ENCODE measurements at regions not wholly inside any gene's neighbourhood (a gene's known extent, or its start where the extent isn't known, plus 50 kb on each side); places are given as distances from the start of the nearest gene placed in this dataset.
A peak's percentile ranks its signal among the peaks of the same experiment; 100 is the strongest.

GRCh38 chr4:180059216-180059881, 2183.9 kb upstream of the TENM3 start:
- H3K4me3 ChIP-seq (replicated peaks; ENCODE audit: low read depth, low read length) = peak overlapping the region; percentile 52
- no peak for DNase-seq (ENCODE audit: low read depth)
- no peak for TF ChIP-seq CTCF (IDR thresholded peaks at IDR 0.05; ENCODE audit: low read length, missing control alignments)

- H3K4me3 ChIP-seq (replicated peaks; ENCODE audit: low read depth, low read length) = no peak overlapping the region
- DNase-seq (ENCODE audit: low read depth) = no peak
- no peak for TF ChIP-seq CTCF (IDR thresholded peaks at IDR 0.05; ENCODE audit: low read length, missing control alignments)
These were observed 2182.9 kb upstream of the TENM3 start for GRCh38 chr4:180060159-180060889.

GRCh38 chr4:180081072-180081471, 2162.1 kb upstream of the TENM3 start:
- no peak for TF ChIP-seq CTCF (IDR thresholded peaks at IDR 0.05; ENCODE audit: low read length, missing control alignments)
- no peak overlapping the region for H3K4me3 ChIP-seq (replicated peaks; ENCODE audit: low read depth, low read length)
- DNase-seq (ENCODE audit: low read depth) = no peak

GRCh38 chr4:180084561-180084960, 2158.6 kb upstream of the TENM3 start:
- no peak for TF ChIP-seq CTCF (IDR thresholded peaks at IDR 0.05; ENCODE audit: low read length, missing control alignments)
- DNase-seq (ENCODE audit: low read depth) = no peak
- no peak overlapping the region for H3K4me3 ChIP-seq (replicated peaks; ENCODE audit: low read depth, low read length)

GRCh38 chr4:180086480-180087190, 2156.6 kb upstream of the TENM3 start:
- TF ChIP-seq CTCF (IDR thresholded peaks at IDR 0.05; ENCODE audit: low read length, missing control alignments) = no peak
- DNase-seq (ENCODE audit: low read depth) = no peak
- H3K4me3 ChIP-seq (replicated peaks; ENCODE audit: low read depth, low read length) = no peak overlapping the region

- DNase-seq (ENCODE audit: low read depth) = no peak
- TF ChIP-seq CTCF (IDR thresholded peaks at IDR 0.05; ENCODE audit: low read length, missing control alignments) = no peak
- H3K4me3 ChIP-seq (replicated peaks; ENCODE audit: low read depth, low read length) = no peak overlapping the region
These were observed 2144.6 kb upstream of the TENM3 start for GRCh38 chr4:180098586-180098985.
